Activated T-helper 2 cell treated with anti-CD3 and anti-CD28 coated beads, Interferon-gamma antibody, Interleukin-2, Interleukin-4, amounts not matched to agents 10 μg/mL and 5 μg/mL and 100 μg/mL, durations not matched to agents 14 hours and 24 hours and 36 hours (primary cell): ENCODE measurements at regions not wholly inside any gene's neighbourhood (a gene's known extent, or its start where the extent isn't known, plus 50 kb on each side); places are given as distances from the start of the nearest gene placed in this dataset.

ENCODE experiments used
- DNase-seq: peaks from one replicate; pipeline ENCODE4 v3.0.0; 2021; ENCODE audit warnings: low spot score
- H3K27ac Mint-ChIP-seq: one replicate; pipeline ENCODE4 v1.8.0; 2021; ENCODE audit warnings: mixed read lengths
- H3K27me3 Mint-ChIP-seq: one replicate; pipeline ENCODE4 v1.8.0; 2021; ENCODE audit warnings: low read depth, mixed read lengths
- H3K36me3 Mint-ChIP-seq: one replicate; pipeline ENCODE4 v1.8.0; 2021; ENCODE audit warnings: low read depth, mixed read lengths
- H3K4me1 Mint-ChIP-seq: one replicate; pipeline ENCODE4 v1.8.0; 2021; ENCODE audit warnings: low read depth, mixed read lengths
- H3K4me3 Mint-ChIP-seq: one replicate; pipeline ENCODE4 v1.8.0; 2021; ENCODE audit warnings: low read depth, mild to moderate bottlenecking, moderate library complexity, mixed read lengths
- H3K9me3 Mint-ChIP-seq: one replicate; pipeline ENCODE4 v1.8.0; 2021; ENCODE audit warnings: mixed read lengths
- intact Hi-C: fragments of 100-400 bp; cut with micrococcal nuclease; formaldehyde crosslinking; loops from one replicate; pipeline ENCODE4 v1.15.1; 2023

DNA sequence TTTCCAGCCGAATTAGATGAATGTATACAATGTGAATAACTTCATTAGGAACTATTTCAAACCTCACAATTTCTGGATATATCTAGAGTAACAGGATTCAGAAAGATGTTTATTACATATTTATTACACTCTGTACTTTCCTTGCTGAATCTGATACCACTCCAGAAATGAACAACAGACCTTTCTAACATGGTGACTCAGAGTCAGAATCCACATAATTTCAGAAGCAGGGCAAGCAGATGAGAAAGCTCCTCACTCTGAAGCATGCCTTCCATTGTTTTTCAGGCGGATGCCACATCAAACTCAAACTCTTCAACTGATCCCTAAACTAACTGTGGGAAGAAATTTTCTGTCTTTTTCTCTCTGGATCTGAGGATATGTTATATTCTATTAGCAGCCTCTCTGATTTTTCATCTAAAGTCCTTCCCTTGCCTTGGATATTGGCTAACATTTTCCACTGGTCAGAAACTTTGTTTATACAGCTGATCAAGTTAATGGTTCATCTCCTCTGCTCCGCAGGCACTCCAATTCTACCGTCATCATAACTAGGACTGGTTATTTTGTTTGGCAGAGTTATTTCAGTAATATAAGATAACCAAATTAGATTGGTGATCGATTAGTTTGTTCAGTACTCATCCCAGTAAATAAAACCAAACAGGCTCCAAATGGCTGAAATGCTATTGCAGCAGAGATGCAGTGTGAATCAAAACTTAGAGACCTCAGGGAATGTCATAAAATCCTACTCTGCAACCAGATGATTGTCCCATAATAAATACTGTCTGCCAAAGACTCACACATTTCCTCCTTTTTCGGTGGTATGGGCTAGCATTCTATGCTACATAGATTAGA is 556.0 kb downstream of the EBF1 start:
- Mint-ChIP-seq H3K9me3 (peaks cover 1% of the 10 kb centered on the region), H3K27me3 (peaks cover 8% of the 10 kb centered on the region), H3K36me3 (no peaks in the 10 kb centered on the region), H3K4me1 (peaks cover 19% of the 10 kb centered on the region), H3K27ac (no peak overlapping the region), H3K4me3 (no peak overlapping the region)
- intact Hi-C loops = loop anchor here (2.0 to 5.0 kb wide), 2 partner anchors 109 to 279 kb away; no protein-coding TSS in a partner anchor
- DNase-seq = no peak

DNA sequence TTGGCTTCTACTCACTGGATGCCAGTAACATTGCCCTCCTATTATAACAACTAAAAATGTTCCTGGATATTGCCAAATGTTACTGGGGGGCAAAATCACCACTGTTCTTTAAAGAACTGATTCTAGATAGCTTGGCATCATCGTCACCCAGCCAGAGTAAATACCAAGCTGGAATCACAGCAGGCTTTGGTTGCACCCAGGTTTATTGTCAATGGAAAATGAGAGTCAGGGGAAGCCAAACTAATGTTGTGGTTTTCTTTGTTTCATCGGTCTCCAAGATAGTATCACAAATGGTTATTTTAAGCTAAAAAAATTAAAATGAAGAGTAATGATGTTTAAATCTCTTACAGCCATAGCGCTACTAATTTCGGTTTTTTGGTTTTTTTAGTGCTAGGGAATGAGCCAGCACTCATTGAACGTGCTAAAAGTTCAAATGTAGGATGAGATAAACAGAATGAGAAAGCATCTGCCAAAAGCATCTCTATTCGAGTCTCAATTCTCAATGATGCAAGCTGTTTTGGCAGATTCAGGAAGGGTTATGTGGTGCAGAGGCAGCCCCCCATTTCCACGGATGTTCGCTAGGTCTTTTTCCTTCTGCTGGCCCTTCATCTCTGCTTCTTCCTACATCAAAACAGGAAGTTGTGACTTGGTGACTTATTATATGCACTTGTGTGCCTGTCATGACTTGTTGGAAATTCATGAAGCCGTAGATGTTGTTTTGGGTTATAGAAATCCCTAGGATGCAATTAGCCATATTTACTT is 558.0 kb downstream of the EBF1 start:
- Mint-ChIP-seq H3K27me3 (peaks cover 15% of the 10 kb centered on the region), H3K4me1 (peaks cover 19% of the 10 kb centered on the region), H3K27ac (no peak overlapping the region), H3K4me3 (no peak overlapping the region), H3K9me3 (no peaks in the 10 kb centered on the region), H3K36me3 (no peaks in the 10 kb centered on the region)
- intact Hi-C loops = loop anchor here (2.0 to 5.0 kb wide), 2 partner anchors 107 to 281 kb away; no protein-coding TSS in a partner anchor
- no peak for DNase-seq

DNA sequence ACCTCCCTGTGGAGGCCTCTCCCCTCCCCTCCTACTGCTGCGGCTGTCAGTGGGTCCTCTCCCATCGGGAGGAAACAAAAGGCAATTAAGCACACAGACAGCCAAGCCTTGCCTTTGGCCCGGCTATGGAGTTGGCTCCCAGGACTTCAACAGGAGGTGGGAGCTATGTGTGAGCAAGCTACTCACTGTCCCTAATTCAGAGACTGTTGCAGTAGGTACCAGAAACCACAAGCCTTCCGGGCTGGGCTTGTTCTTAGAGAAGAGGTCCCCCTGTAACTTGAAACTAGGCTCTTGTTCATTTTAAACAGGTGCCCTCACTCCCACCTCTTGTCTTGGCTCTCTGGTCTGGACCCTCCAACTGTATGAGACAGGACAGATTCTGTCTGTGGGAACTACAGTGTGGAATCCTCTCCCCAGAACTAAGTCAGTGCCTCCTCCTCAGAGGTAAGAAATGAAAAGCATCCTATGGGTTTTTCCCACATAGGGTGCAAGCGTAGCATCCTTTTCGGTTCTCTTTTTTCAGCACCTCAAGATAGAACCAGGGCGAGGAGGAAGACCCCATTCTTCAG is 561.1 kb downstream of the EBF1 start:
- no peak for DNase-seq
- no peak overlapping the region for H3K4me3 Mint-ChIP-seq
- intact Hi-C loops = no loop called here

DNA sequence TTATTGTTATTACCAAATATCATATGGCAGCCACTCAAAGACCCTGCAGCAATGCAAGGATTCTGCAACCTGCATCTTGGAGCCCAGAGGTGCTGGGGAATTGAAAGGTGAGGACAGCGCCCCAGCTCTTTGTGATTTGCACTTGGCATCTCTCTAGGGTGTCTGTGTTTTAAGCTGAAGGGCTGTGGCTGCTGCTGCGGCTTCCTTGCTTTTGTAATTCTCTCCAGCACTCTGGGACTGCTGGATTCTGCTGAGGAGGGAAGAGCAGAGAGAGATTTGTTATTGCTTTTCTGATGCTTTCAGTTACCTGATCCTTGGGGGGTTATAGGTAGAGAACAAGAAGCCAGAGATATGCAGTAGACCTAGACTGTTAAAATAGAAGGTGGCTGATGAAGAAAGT is 562.4 kb downstream of the EBF1 start:
- Mint-ChIP-seq H3K36me3 (no peaks in the 10 kb centered on the region), H3K4me3 (no peak overlapping the region), H3K27ac (no peak overlapping the region), H3K27me3 (peaks cover 17% of the 10 kb centered on the region), H3K4me1 (peaks cover 8% of the 10 kb centered on the region), H3K9me3 (no peaks in the 10 kb centered on the region)
- intact Hi-C loops = no loop called here
- no peak for DNase-seq

More for the DNA sequence above, 561.1 kb downstream of the EBF1 start:
- Mint-ChIP-seq H3K27ac (no peak overlapping the region), H3K9me3 (no peaks in the 10 kb centered on the region), H3K4me1 (peaks cover 15% of the 10 kb centered on the region), H3K36me3 (no peaks in the 10 kb centered on the region), H3K27me3 (peaks cover 16% of the 10 kb centered on the region)

DNA sequence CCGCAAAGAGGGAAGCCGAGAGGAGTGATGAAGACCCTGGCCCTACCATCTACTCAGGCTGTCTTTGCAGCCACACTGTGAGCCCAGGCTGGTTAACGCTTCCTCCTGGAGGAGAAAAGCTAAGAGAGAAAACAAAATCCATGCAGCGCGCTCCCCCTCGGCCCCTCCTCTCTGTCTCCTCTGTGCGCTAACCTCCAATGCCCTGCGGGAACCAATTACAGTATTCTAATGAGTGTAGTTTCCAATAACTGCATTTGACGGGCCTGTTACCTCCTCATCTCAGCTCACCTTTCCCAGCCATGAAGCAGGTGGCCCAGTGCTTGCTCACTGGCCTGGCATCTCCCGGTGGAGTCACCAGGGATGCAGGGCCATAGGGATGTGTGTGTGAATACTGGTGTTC is 565.5 kb downstream of the EBF1 start:
- Mint-ChIP-seq H3K9me3 (no peaks in the 10 kb centered on the region), H3K27me3 (peaks cover 22% of the 10 kb centered on the region), H3K4me3 (no peak overlapping the region), H3K36me3 (no peaks in the 10 kb centered on the region), H3K4me1 (no peaks in the 10 kb centered on the region), H3K27ac (no peak overlapping the region)
- intact Hi-C loops = no loop called here
- no peak for DNase-seq

DNA sequence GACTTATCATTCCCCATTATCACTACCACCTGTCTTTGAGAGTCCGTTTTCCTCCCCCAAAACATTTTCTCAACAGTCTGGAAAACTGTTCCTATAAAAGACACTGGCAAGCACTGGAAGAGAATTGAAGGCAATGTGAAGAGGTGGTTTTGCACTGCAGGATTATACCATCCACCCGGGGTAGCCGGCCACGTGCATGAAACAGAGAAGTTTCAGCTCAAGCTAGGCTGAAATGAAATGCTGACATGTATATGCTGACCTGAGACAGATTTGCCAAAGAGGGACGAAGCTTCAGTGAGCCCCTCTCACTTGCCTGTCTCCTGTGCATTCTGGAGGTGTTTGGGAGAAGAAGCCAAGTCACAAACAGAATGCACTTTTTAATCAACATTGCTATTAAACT is 567.0 kb downstream of the EBF1 start:
- no peak overlapping the region for H3K4me3 Mint-ChIP-seq
- H3K36me3 Mint-ChIP-seq = no peaks in the 10 kb centered on the region
- no peaks in the 10 kb centered on the region for H3K9me3 Mint-ChIP-seq
- H3K27me3 Mint-ChIP-seq = peaks cover 20% of the 10 kb centered on the region
- no peak overlapping the region for H3K27ac Mint-ChIP-seq
- intact Hi-C loops = no loop called here
- no peaks in the 10 kb centered on the region for H3K4me1 Mint-ChIP-seq
- no peak for DNase-seq

DNA sequence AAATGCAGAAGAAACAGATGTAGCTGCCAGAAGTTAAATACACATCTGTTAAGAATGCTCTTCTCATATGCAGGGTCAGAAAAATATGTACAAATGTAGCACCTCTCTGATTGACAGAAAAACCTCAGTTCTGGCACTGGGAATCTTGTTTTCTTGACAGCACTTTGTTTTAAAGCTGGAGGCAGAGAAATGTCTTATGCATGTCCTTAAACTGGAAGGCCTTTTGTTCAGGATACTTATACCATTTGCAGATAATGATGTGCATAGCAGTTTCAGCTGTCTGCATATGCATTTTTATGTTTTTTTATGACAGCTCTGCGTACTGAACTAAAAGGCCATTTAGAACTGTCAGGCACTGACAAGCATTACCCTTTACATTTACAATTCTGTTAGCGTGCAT is 567.9 kb downstream of the EBF1 start:
- peaks cover 14% of the 10 kb centered on the region for H3K27me3 Mint-ChIP-seq
- H3K4me3 Mint-ChIP-seq = no peak overlapping the region

DNA sequence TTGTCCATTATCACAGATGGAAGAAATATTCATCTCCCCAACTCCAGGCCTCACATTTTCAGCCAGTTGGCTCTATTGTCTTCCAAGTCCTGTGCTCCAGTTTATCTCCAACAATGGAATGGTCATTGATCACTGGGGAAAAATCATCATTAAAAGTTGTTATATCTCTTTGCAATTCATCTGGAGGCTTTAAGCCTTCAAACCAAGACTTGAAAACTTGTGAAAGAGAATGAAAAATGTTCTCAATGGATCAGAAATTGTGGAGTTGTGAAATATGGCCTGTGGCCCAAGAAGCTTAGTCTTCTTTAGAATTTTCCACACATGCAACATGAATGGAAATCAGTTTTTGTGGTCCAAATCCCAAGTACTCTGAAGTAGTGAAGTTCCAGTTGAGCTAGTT is 569.6 kb downstream of the EBF1 start:
- H3K27me3 Mint-ChIP-seq = peaks cover 12% of the 10 kb centered on the region
- H3K27ac Mint-ChIP-seq = no peak overlapping the region
- H3K4me1 Mint-ChIP-seq = no peaks in the 10 kb centered on the region
- intact Hi-C loops = no loop called here
- no peaks in the 10 kb centered on the region for H3K9me3 Mint-ChIP-seq
- no peaks in the 10 kb centered on the region for H3K36me3 Mint-ChIP-seq
- DNase-seq = no peak
- H3K4me3 Mint-ChIP-seq = no peak overlapping the region

More for the DNA sequence above, 567.9 kb downstream of the EBF1 start:
- H3K4me1 Mint-ChIP-seq = no peaks in the 10 kb centered on the region
- DNase-seq = no peak
- intact Hi-C loops = no loop called here
- no peaks in the 10 kb centered on the region for H3K36me3 Mint-ChIP-seq
- no peaks in the 10 kb centered on the region for H3K9me3 Mint-ChIP-seq
- no peak overlapping the region for H3K27ac Mint-ChIP-seq

DNA sequence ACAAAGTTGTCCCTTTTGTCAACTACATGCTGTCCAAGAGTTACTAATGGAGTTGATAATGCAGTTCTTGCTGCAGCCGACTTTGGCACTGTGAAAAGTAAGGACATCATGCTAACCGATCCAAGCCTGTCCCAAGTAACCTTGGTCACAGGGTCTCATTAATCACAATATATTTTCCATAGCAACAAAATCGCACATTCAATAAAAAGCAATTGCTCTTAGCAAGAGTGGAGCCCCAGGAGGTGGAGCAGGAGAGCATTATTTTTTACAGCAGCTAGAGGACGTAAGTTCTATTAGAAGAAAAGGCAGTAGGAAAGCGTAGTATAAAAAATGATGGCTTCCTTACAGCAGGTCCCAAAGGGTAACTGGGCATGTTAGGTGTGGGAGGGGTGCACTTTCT is 570.3 kb downstream of the EBF1 start:
- no peak overlapping the region for H3K27ac Mint-ChIP-seq
- DNase-seq = no peak

DNA sequence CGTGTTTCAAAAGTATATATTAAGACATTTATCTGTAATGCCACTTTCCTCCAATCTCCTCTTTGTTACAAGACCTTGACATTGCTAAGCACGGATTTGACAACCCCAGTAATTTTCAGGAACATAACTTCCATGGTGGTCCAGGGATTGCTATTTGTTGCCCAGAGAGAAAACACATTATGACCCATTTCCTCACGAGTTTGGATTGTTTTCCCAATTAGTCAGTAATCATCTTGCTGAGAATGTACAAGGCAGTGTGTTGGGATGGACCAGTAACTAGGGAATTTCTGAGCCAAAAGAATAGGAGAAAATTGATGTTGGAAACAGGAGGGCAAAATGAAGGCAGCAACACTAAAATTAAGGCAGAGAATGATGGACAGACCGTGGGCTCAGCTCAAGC is 574.1 kb downstream of the EBF1 start:
- Mint-ChIP-seq H3K36me3 (no peaks in the 10 kb centered on the region), H3K9me3 (no peaks in the 10 kb centered on the region), H3K27ac (no peak overlapping the region), H3K27me3 (peaks cover 4% of the 10 kb centered on the region), H3K4me1 (no peaks in the 10 kb centered on the region), H3K4me3 (no peak overlapping the region)
- DNase-seq = no peak
- intact Hi-C loops = no loop called here

More for the DNA sequence above, 570.3 kb downstream of the EBF1 start:
- Mint-ChIP-seq H3K36me3 (no peaks in the 10 kb centered on the region), H3K4me3 (no peak overlapping the region), H3K4me1 (no peaks in the 10 kb centered on the region), H3K9me3 (no peaks in the 10 kb centered on the region), H3K27me3 (peaks cover 12% of the 10 kb centered on the region)
- intact Hi-C loops = no loop called here

DNA sequence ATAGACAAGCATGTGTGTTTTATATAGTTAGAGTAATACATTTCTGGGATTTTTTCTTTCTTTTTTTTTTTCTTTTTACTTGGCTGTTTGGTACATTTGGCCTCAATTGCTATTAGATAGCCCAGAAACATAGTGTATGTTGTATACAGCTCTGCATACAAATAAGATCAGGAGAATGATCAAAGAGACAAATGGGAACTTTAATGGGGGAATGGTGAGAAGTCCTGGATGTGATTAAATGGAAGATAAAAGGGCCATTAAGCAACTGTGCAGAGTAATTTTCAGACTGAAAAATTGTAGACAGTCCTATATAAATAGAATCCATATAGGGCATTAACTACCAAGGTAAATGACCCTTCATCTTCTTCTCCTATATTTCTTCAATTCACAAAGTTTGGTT is 575.6 kb downstream of the EBF1 start:
- no peaks in the 10 kb centered on the region for H3K9me3 Mint-ChIP-seq
- H3K27ac Mint-ChIP-seq = no peak overlapping the region
- H3K27me3 Mint-ChIP-seq = peaks cover 2% of the 10 kb centered on the region
- intact Hi-C loops = no loop called here
- no peak for DNase-seq
- no peak overlapping the region for H3K4me3 Mint-ChIP-seq
- H3K36me3 Mint-ChIP-seq = no peaks in the 10 kb centered on the region
- H3K4me1 Mint-ChIP-seq = no peaks in the 10 kb centered on the region

DNA sequence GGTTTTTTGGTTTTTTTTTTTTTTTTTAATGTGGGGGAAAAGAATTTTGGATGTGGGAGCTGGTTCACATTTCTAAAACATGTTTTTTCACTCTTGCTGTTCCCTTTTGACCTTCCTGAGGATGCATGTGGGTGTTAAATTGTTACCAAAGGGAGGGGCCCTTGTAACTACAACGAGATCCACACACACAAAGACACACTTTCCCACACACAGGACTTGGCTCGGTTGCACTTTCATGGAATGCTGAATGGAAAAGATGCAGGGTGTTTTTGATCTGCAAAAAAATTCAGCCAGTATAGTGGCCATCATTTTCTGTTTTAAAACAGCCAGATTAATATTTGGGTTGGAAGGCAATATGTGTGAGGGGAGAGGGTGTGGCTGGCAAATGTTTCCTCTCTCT is 576.9 kb downstream of the EBF1 start:
- Mint-ChIP-seq H3K27ac (no peak overlapping the region), H3K4me3 (no peak overlapping the region), H3K4me1 (no peaks in the 10 kb centered on the region), H3K36me3 (no peaks in the 10 kb centered on the region), H3K9me3 (no peaks in the 10 kb centered on the region), H3K27me3 (peaks cover 2% of the 10 kb centered on the region)
- intact Hi-C loops = no loop called here
- DNase-seq = no peak

DNA sequence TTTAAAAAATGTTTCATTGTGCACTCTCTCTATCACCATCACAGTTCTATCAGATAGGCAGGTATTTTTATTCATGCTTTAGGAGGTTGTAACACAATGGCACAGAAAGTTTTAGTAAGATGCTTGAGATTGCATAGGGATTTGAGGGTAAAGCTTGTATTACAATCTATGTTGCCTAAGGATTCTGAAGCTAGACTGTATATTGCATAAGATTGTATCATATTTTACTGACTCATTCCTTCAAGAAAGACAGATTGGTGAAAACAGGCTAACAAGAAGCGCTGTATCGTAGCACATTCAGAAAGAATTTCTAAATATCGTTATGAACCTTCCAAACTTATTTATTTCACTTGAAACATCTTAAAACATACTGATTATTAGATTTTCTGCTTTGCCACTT is 577.7 kb downstream of the EBF1 start:
- H3K36me3 Mint-ChIP-seq = no peaks in the 10 kb centered on the region
- no peak for DNase-seq
- no peak overlapping the region for H3K27ac Mint-ChIP-seq
- no peaks in the 10 kb centered on the region for H3K9me3 Mint-ChIP-seq
- H3K27me3 Mint-ChIP-seq = peaks cover 2% of the 10 kb centered on the region
- no peaks in the 10 kb centered on the region for H3K4me1 Mint-ChIP-seq
- no peak overlapping the region for H3K4me3 Mint-ChIP-seq
- intact Hi-C loops = no loop called here
